GM19395 (cell line): ENCODE measurements at regions not wholly inside any gene's neighbourhood (a gene's known extent, or its start where the extent isn't known, plus 50 kb on each side); places are given as distances from the start of the nearest gene placed in this dataset.

ENCODE experiments used
- ATAC-seq: cut with Tn5 transposase; IDR thresholded peaks from one replicate; pipeline ENCODE4 v1.9.1; 2021; ENCODE audit warnings: mild to moderate bottlenecking, moderate library complexity; ENCODE audit not compliant: unreplicated experiment

- no peak for ATAC-seq
These were observed 565.8 kb downstream of the XIRP2 start for GRCh38 chr2:167454036-167454435.

- ATAC-seq: no peak
These were observed 563.4 kb downstream of the XIRP2 start for GRCh38 chr2:167451496-167452289.

- ATAC-seq: no peak
These were observed 562.1 kb downstream of the XIRP2 start for GRCh38 chr2:167450364-167450763.

- no peak for ATAC-seq
These were observed 552.1 kb downstream of the XIRP2 start for GRCh38 chr2:167440382-167440781.

- no peak for ATAC-seq
These were observed 549.9 kb downstream of the XIRP2 start for GRCh38 chr2:167438206-167438605.

GRCh38 chr2:167431949-167432348 is 543.7 kb downstream of the XIRP2 start:
- no peak for ATAC-seq

- ATAC-seq: no peak
These were observed 542.2 kb downstream of the XIRP2 start for GRCh38 chr2:167430447-167430846.

- no peak for ATAC-seq
These were observed 536.8 kb downstream of the XIRP2 start for GRCh38 chr2:167424803-167425755.

- ATAC-seq: no peak
These were observed 535.9 kb downstream of the XIRP2 start for GRCh38 chr2:167424221-167424620.

GRCh38 chr2:167423731-167424130 is 535.5 kb downstream of the XIRP2 start:
- no peak for ATAC-seq

GRCh38 chr2:167420211-167420610 is 531.9 kb downstream of the XIRP2 start:
- ATAC-seq: no peak

- ATAC-seq: no peak
These were observed 526.8 kb downstream of the XIRP2 start for GRCh38 chr2:167415068-167415467.

GRCh38 chr2:167411367-167411766 is 523.1 kb downstream of the XIRP2 start:
- ATAC-seq: no peak

GRCh38 chr2:167406558-167406957 is 518.3 kb downstream of the XIRP2 start:
- ATAC-seq: no peak

- no peak for ATAC-seq
These were observed 516.5 kb downstream of the XIRP2 start for GRCh38 chr2:167404627-167405284.

- ATAC-seq: no peak
These were observed 513.0 kb downstream of the XIRP2 start for GRCh38 chr2:167401309-167401708.

GRCh38 chr2:167400546-167400945 is 512.3 kb downstream of the XIRP2 start:
- no peak for ATAC-seq

GRCh38 chr2:167398873-167399272 is 510.6 kb downstream of the XIRP2 start:
- no peak for ATAC-seq

- no peak for ATAC-seq
These were observed 500.6 kb downstream of the XIRP2 start for GRCh38 chr2:167388901-167389300.

GRCh38 chr2:167388497-167388896 is 500.2 kb downstream of the XIRP2 start:
- ATAC-seq: no peak

GRCh38 chr2:167386694-167387093 is 498.4 kb downstream of the XIRP2 start:
- ATAC-seq: no peak
